Endodermal cell (in vitro differentiated cells): ENCODE measurements at regions not wholly inside any gene's neighbourhood (a gene's known extent, or its start where the extent isn't known, plus 50 kb on each side); places are given as distances from the start of the nearest gene placed in this dataset.

Experiments used
- DNase-seq: peaks from one replicate; pipeline ENCODE4 v3.0.0-alpha.2; 2017
- H3K27ac ChIP-seq: 2 replicates; pipeline ENCODE4 v1.5.1; 2013; ENCODE audit warnings: mild to moderate bottlenecking, low read depth, low read length, moderate library complexity
- H3K27me3 ChIP-seq: 2 replicates; pipeline ENCODE4 v1.6.1; 2013; ENCODE audit warnings: mild to moderate bottlenecking, low read length, moderate library complexity; ENCODE audit not compliant: insufficient read depth, control insufficient read depth, poor library complexity, severe bottlenecking
- H3K36me3 ChIP-seq: 2 replicates; pipeline ENCODE4 v1.7.0; 2013; ENCODE audit warnings: mild to moderate bottlenecking, low read length, moderate library complexity; ENCODE audit not compliant: control insufficient read depth, insufficient read depth
- H3K4me1 ChIP-seq: one replicate; pipeline ENCODE4 v1.7.0; 2013; ENCODE audit warnings: low read length; ENCODE audit not compliant: control insufficient read depth, insufficient read depth
- H3K4me3 ChIP-seq: 2 replicates; pipeline ENCODE4 v1.5.1; 2013; ENCODE audit warnings: mild to moderate bottlenecking, low read length, moderate library complexity
- H3K9ac ChIP-seq: 2 replicates; pipeline ENCODE4 v1.6.1; 2013; ENCODE audit warnings: mild to moderate bottlenecking, low read length, moderate library complexity; ENCODE audit not compliant: poor library complexity, severe bottlenecking; ENCODE audit errors: extremely low read depth
- H3K9me3 ChIP-seq: 2 replicates; pipeline ENCODE4 v1.6.1; 2013; ENCODE audit warnings: mild to moderate bottlenecking, low read length, moderate library complexity; ENCODE audit not compliant: control insufficient read depth
- H3K27ac Mint-ChIP-seq: 2 replicates; pipeline ENCODE4 v1.8.0; 2020; ENCODE audit warnings: mixed read lengths
- H3K27me3 Mint-ChIP-seq: 2 replicates; pipeline ENCODE4 v1.8.0; 2021; ENCODE audit warnings: mild to moderate bottlenecking, mixed read lengths; ENCODE audit not compliant: insufficient read depth
- H3K36me3 Mint-ChIP-seq: 2 replicates; pipeline ENCODE4 v1.8.0; 2020; ENCODE audit warnings: low read depth, mixed read lengths
- H3K4me1 Mint-ChIP-seq: 2 replicates; pipeline ENCODE4 v1.8.0; 2020; ENCODE audit warnings: mixed read lengths
- H3K4me3 Mint-ChIP-seq: 2 replicates; pipeline ENCODE4 v1.8.0; 2020; ENCODE audit warnings: mild to moderate bottlenecking, moderate library complexity, mixed read lengths
- H3K9me3 Mint-ChIP-seq: 2 replicates; pipeline ENCODE4 v1.8.0; 2020; ENCODE audit warnings: mild to moderate bottlenecking, mixed read lengths
- CTCF ChIP-seq: fragments of 200-600 bp; sonication (generic); conservative IDR thresholded peaks from 2 replicates; pipeline ENCODE4 v1.5.0; 2021; ENCODE audit warnings: antibody characterized with exemption, mild to moderate bottlenecking
- WGBS, 2 experiments: methylation state at CpG; one replicate each; pipeline versions ENCODE4 v1.1.5 to v1.1.7; 2013; ENCODE audit warnings: missing lambda C conversion rate in 2 of 2, mixed read lengths in 1 of 2; ENCODE audit not compliant: insufficient coverage in 1 of 2, insufficient read length in 1 of 2; 5-methylcytosine and 5-hydroxymethylcytosine counted together

DNA sequence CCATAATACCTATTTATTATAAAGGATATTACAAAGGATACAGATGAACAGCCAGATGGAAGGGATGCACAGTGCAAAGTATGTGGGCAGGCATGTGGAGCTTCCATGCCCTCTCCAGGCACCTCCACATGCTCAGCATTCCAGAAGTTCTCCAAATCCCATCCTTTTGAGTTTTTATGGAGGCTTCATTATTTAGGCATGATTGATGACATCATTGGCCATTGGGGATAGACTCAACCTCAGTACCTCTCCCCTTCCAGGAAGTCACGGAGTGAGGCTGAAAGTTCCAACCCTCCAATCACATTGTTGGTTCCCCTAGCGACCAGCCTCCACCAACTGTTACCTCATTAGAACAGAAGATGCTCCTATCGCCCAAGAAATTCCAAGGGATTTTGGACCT lies 156.4 kb downstream of the ATP23 start:
- no peak overlapping the region for H3K27ac ChIP-seq
- H3K4me3 Mint-ChIP-seq, result no peak overlapping the region
- H3K4me1 Mint-ChIP-seq, result no peaks in the 10 kb centered on the region
- peaks cover 5% of the 10 kb centered on the region for H3K27me3 Mint-ChIP-seq
- no peaks in the 10 kb centered on the region for H3K27me3 ChIP-seq
- no peaks in the 10 kb centered on the region for H3K36me3 ChIP-seq
- no peak for TF ChIP-seq CTCF
- peaks cover 33% of the 10 kb centered on the region for H3K9me3 Mint-ChIP-seq
- DNase-seq, result no peak
- no peak overlapping the region for H3K9ac ChIP-seq
- no peak overlapping the region for H3K27ac Mint-ChIP-seq
- 72 to 81% methylated on average over 2 to 3 of the region's 3 CpGs for WGBS, 2 experiments
- no peaks in the 10 kb centered on the region for H3K4me1 ChIP-seq
- H3K4me3 ChIP-seq, result no peak overlapping the region
- peaks cover 5% of the 10 kb centered on the region for H3K36me3 Mint-ChIP-seq
- peaks cover 24% of the 10 kb centered on the region for H3K9me3 ChIP-seq

- DNase-seq, result no peak
- 83 to 96% methylated on average over 4 of the region's 4 CpGs for WGBS, 2 experiments
These were observed 158.1 kb downstream of the ATP23 start for GRCh38 chr12:58099476-58099875.

DNA sequence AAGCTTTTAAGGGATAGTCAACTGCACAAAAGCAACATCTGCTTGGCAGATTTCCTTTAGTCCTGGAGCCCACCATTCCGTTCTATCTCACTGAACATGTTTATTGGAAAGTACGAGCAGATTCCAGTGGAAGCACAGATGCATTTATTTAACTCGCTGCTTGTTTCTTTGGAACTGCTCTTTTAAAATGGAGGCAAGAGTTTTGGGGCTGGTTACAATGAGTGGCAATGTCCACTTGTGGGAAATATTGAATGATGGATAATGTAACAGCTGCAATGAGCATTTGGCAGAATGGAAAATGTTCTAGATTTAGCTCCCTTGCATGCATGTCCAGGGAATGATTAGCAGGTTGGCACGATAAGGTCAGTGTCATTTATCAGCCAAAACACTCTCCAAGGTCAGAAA lies 163.0 kb downstream of the ATP23 start:
- no peak for TF ChIP-seq CTCF
- Mint-ChIP-seq H3K27me3 (peaks cover 2% of the 10 kb centered on the region), H3K9me3 (peaks cover 29% of the 10 kb centered on the region), H3K36me3 (peaks cover 5% of the 10 kb centered on the region), H3K27ac (no peak overlapping the region), H3K4me3 (no peak overlapping the region), H3K4me1 (peaks cover 5% of the 10 kb centered on the region)
- DNase-seq, result no peak
- H3K9ac ChIP-seq, result no peak overlapping the region
- H3K27me3 ChIP-seq, result no peaks in the 10 kb centered on the region
- 93 to 100% methylated on average over 4 of the region's 4 CpGs for WGBS, 2 experiments
- no peaks in the 10 kb centered on the region for H3K36me3 ChIP-seq
- no peaks in the 10 kb centered on the region for H3K4me1 ChIP-seq
- H3K9me3 ChIP-seq, result peaks cover 22% of the 10 kb centered on the region
- no peak overlapping the region for H3K4me3 ChIP-seq
- no peak overlapping the region for H3K27ac ChIP-seq

More at GRCh38 chr12:58099476-58099875, 158.1 kb downstream of the ATP23 start:
- Mint-ChIP-seq H3K4me3 (no peak overlapping the region), H3K9me3 (peaks cover 33% of the 10 kb centered on the region), H3K36me3 (peaks cover 5% of the 10 kb centered on the region), H3K27ac (no peak overlapping the region), H3K4me1 (no peaks in the 10 kb centered on the region), H3K27me3 (peaks cover 2% of the 10 kb centered on the region)
- no peak overlapping the region for H3K9ac ChIP-seq
- no peaks in the 10 kb centered on the region for H3K36me3 ChIP-seq
- H3K4me3 ChIP-seq, result no peak overlapping the region
- no peaks in the 10 kb centered on the region for H3K27me3 ChIP-seq
- no peak overlapping the region for H3K27ac ChIP-seq
- no peak for TF ChIP-seq CTCF
- H3K9me3 ChIP-seq, result peaks cover 24% of the 10 kb centered on the region
- no peaks in the 10 kb centered on the region for H3K4me1 ChIP-seq
